Right cardiac atrium (tissue), 5 donors: ENCODE measurements at regions not wholly inside any gene's neighbourhood (a gene's known extent, or its start where the extent isn't known, plus 50 kb on each side); places are given as distances from the start of the nearest gene placed in this dataset.
A peak's percentile ranks its signal among the peaks of the same experiment; 100 is the strongest.

Experiments
- ATAC-seq, 2 donors: fragments of 200-7000 bp; cut with Tn5 transposase; one replicate each; pipeline versions ENCODE4 v1.8.0 to v1.9.1; 2020; ENCODE audit warnings: moderate library complexity in 2 of 2, mild to moderate bottlenecking in 1 of 2
- DNase-seq, 3 donors: peaks; one replicate each; pipeline ENCODE4 v3.0.0-alpha.2; 2020
- H3K27ac ChIP-seq: one replicate; pipeline ENCODE4 v1.5.1; 2013; ENCODE audit warnings: mild to moderate bottlenecking, low read length, control low read depth, moderate library complexity
- H3K27me3 ChIP-seq: one replicate; pipeline ENCODE4 v1.6.1; 2013; ENCODE audit not compliant: control insufficient read depth, insufficient read depth
- H3K4me1 ChIP-seq: one replicate; pipeline ENCODE4 v1.6.1; 2013; ENCODE audit warnings: low read length; ENCODE audit not compliant: control insufficient read depth, insufficient read depth
- H3K4me3 ChIP-seq: one replicate; pipeline ENCODE4 v1.5.1; 2013; ENCODE audit warnings: low read length, control low read depth
- H3K9me3 ChIP-seq: one replicate; pipeline ENCODE4 v1.6.1; 2013; ENCODE audit warnings: low read length; ENCODE audit not compliant: control insufficient read depth
- WGBS: extraction: QIAGEN DNeasy Blood & Tissue Kit; methylation state at CpG from one replicate; pipeline ENCODE4 v1.1.7; 2013; 5-methylcytosine and 5-hydroxymethylcytosine counted together
- intact Hi-C, 4 donors: fragments of 100-400 bp; cut with DNase I; formaldehyde crosslinking; loops; one replicate each; pipeline versions ENCODE4 v1.11.0 to v1.14.0; 2022 to 2023
- donor health status: healthy with polysubstance abuse.
- donor health status: DM: no; HTN: yes; CAD: no.
- donor health status: DM: no; HTN: no; CAD: no.
- donor health status: DM: no; HTN: yes; CAD: no; lungs with severe emphysema.
- donor health status: DM: yes; HTN: yes; CAD: no.

- no peaks in the 10 kb centered on the region for H3K4me1 ChIP-seq
- no peak overlapping the region for H3K4me3 ChIP-seq
- DNase-seq = no peak
- H3K9me3 ChIP-seq = no peaks in the 10 kb centered on the region
- no peaks in the 10 kb centered on the region for H3K27me3 ChIP-seq
- 80% methylated on average over 2 of the region's 2 CpGs for WGBS
- ATAC-seq = no peak
- intact Hi-C loops = loop anchor here in 1 of 4 donors (10.0 kb wide), 1 partner anchor 140 kb away; the partner anchor contains the start of gene CD47
- no peak overlapping the region for H3K27ac ChIP-seq
Observed at GRCh38 chr3:107954845-107955244, 136.0 kb downstream of the CD47 start.

GRCh38 chr3:107953722-107954121 lies 137.1 kb downstream of the CD47 start:
- Histone ChIP-seq H3K4me1 (no peaks in the 10 kb centered on the region), H3K4me3 (no peak overlapping the region), H3K27me3 (no peaks in the 10 kb centered on the region), H3K9me3 (no peaks in the 10 kb centered on the region), H3K27ac (no peak overlapping the region)
- DNase-seq (no peak), ATAC-seq (no peak)
- intact Hi-C loops = loop anchor here in 1 of 4 donors (10.0 kb wide), 1 partner anchor 141 kb away; the partner anchor contains the start of gene CD47
- 50% methylated on average over 3 of the region's 3 CpGs for WGBS

GRCh38 chr3:107951126-107951525 lies 139.7 kb downstream of the CD47 start:
- intact Hi-C loops = loop anchor here in 1 of 4 donors (10.0 kb wide), 1 partner anchor 144 kb away; the partner anchor contains the start of gene CD47
- no peak overlapping the region for H3K27ac ChIP-seq
- H3K9me3 ChIP-seq = no peaks in the 10 kb centered on the region
- WGBS = 51% methylated on average over 2 of the region's 2 CpGs
- DNase-seq = no peak
- no peaks in the 10 kb centered on the region for H3K27me3 ChIP-seq
- no peaks in the 10 kb centered on the region for H3K4me1 ChIP-seq
- no peak for ATAC-seq
- no peak overlapping the region for H3K4me3 ChIP-seq

- WGBS = 94% methylated on average over 2 of the region's 2 CpGs
- no peak for ATAC-seq
- intact Hi-C loops = loop anchor here in 1 of 4 donors (10.0 kb wide), 1 partner anchor 144 kb away; the partner anchor contains the start of gene CD47
Observed at GRCh38 chr3:107950417-107950816, 140.4 kb downstream of the CD47 start.

GRCh38 chr3:107949394-107949970 lies 141.3 kb downstream of the CD47 start:
- DNase-seq = no peak
- Histone ChIP-seq H3K9me3 (no peaks in the 10 kb centered on the region), H3K4me1 (no peaks in the 10 kb centered on the region), H3K4me3 (no peak overlapping the region), H3K27ac (no peak overlapping the region), H3K27me3 (no peaks in the 10 kb centered on the region)
- no peak for ATAC-seq
- intact Hi-C loops = loop anchor here in 2 of 4 donors (10.0 kb wide), 2 partner anchors 135 to 145 kb away; partner anchors contain the start of gene CD47 (in 1 of the 2)
- 82% methylated on average over 3 of the region's 3 CpGs for WGBS

More at GRCh38 chr3:107950417-107950816, 140.4 kb downstream of the CD47 start:
- Histone ChIP-seq H3K9me3 (no peaks in the 10 kb centered on the region), H3K4me3 (no peak overlapping the region), H3K4me1 (no peaks in the 10 kb centered on the region), H3K27me3 (no peaks in the 10 kb centered on the region), H3K27ac (no peak overlapping the region)
- DNase-seq = no peak

- Histone ChIP-seq H3K4me1 (no peaks in the 10 kb centered on the region), H3K9me3 (no peaks in the 10 kb centered on the region), H3K4me3 (no peak overlapping the region), H3K27me3 (no peaks in the 10 kb centered on the region), H3K27ac (no peak overlapping the region)
- ATAC-seq (no peak), DNase-seq (no peak)
- intact Hi-C loops = loop anchor here in 2 of 4 donors (10.0 kb wide), 2 partner anchors 138 to 148 kb away; partner anchors contain the start of gene CD47 (in 1 of the 2)
Observed at GRCh38 chr3:107947203-107947602, 143.6 kb downstream of the CD47 start.

- ATAC-seq (no peak), DNase-seq (no peak)
- 69% methylated on average over 1 of the region's 1 CpG for whole genome bisulfite sequencing
- Histone ChIP-seq H3K4me3 (no peak overlapping the region), H3K27me3 (no peaks in the 10 kb centered on the region), H3K27ac (no peak overlapping the region), H3K4me1 (no peaks in the 10 kb centered on the region), H3K9me3 (no peaks in the 10 kb centered on the region)
- intact Hi-C loops = loop anchor here in 2 of 4 donors (10.0 kb wide), 2 partner anchors 138 to 148 kb away; partner anchors contain the start of gene CD47 (in 1 of the 2)
Observed at GRCh38 chr3:107946700-107947099, 144.1 kb downstream of the CD47 start.

- DNase-seq = no peak
- 94% methylated on average over 1 of the region's 1 CpG for WGBS
- no peaks in the 10 kb centered on the region for H3K27me3 ChIP-seq
- no peak overlapping the region for H3K4me3 ChIP-seq
- intact Hi-C loops = loop anchor here in 2 of 4 donors (10.0 kb wide), 2 partner anchors 139 to 149 kb away; partner anchors contain the start of gene CD47 (in 1 of the 2)
- no peak for ATAC-seq
- H3K9me3 ChIP-seq = no peaks in the 10 kb centered on the region
- H3K4me1 ChIP-seq = no peaks in the 10 kb centered on the region
- H3K27ac ChIP-seq = no peak overlapping the region
Observed at GRCh38 chr3:107945417-107946094, 145.3 kb downstream of the CD47 start.

GRCh38 chr3:107943786-107944523 lies 146.9 kb downstream of the CD47 start:
- WGBS = 92% methylated on average over 5 of the region's 5 CpGs
- ATAC-seq (no peak), DNase-seq (peak in 1 of 3 donors; percentile 19)
- no peaks in the 10 kb centered on the region for H3K27me3 ChIP-seq
- H3K4me3 ChIP-seq = no peak overlapping the region
- H3K9me3 ChIP-seq = no peaks in the 10 kb centered on the region
- no peak overlapping the region for H3K27ac ChIP-seq
- intact Hi-C loops = loop anchor here in 2 of 4 donors (10.0 kb wide), 2 partner anchors 141 to 151 kb away; partner anchors contain the start of gene CD47 (in 1 of the 2)
- no peaks in the 10 kb centered on the region for H3K4me1 ChIP-seq

GRCh38 chr3:107942951-107943749 lies 147.7 kb downstream of the CD47 start:
- Histone ChIP-seq H3K9me3 (no peaks in the 10 kb centered on the region), H3K27me3 (no peaks in the 10 kb centered on the region), H3K4me3 (no peak overlapping the region), H3K27ac (no peak overlapping the region), H3K4me1 (no peaks in the 10 kb centered on the region)
- whole genome bisulfite sequencing = 85% methylated on average over 5 of the region's 5 CpGs
- ATAC-seq (no peak), DNase-seq (no peak)
- intact Hi-C loops = loop anchor here in 2 of 4 donors (10.0 kb wide), 2 partner anchors 142 to 152 kb away; partner anchors contain the start of gene CD47 (in 1 of the 2)
